Testis (tissue), 2 donors: ENCODE measurements at regions not wholly inside any gene's neighbourhood (a gene's known extent, or its start where the extent isn't known, plus 50 kb on each side); places are given as distances from the start of the nearest gene placed in this dataset.

Experiments
- DNase-seq: peaks from one replicate; pipeline ENCODE4 v3.0.0-alpha.2; 2019
- H3K27ac ChIP-seq, 2 donors: fragments of 200-600 bp; sonication (generic); one replicate each; pipeline ENCODE4 v1.5.1; 2019
- H3K27me3 ChIP-seq: fragments of 200-600 bp; sonication (generic); one replicate; pipeline ENCODE4 v1.5.1; 2019
- H3K36me3 ChIP-seq: fragments of 200-600 bp; sonication (generic); one replicate; pipeline ENCODE4 v1.5.1; 2017; ENCODE audit warnings: low read depth; ENCODE audit errors: missing control alignments
- H3K4me1 ChIP-seq: fragments of 200-600 bp; sonication (generic); one replicate; pipeline ENCODE4 v1.5.1; 2019
- H3K4me3 ChIP-seq, 2 donors: fragments of 200-600 bp; sonication (generic); one replicate each; pipeline ENCODE4 v1.5.1; 2017 to 2019
- H3K9me3 ChIP-seq: fragments of 200-600 bp; sonication (generic); one replicate; pipeline ENCODE4 v1.5.1; 2017
- CTCF ChIP-seq, 3 experiments: fragments of 450-650 bp in 2 of 3; fragments of 200-600 bp in 1 of 3; sonication (generic) in 1 of 3; IDR thresholded peaks; one replicate each; pipeline ENCODE4 v1.5.1; 2016 to 2019; ENCODE audit warnings: antibody characterized with exemption in 3 of 3, mild to moderate bottlenecking in 2 of 3, moderate library complexity in 1 of 3
- POLR2A ChIP-seq: fragments of 450-650 bp; IDR thresholded peaks from one replicate; pipeline ENCODE4 v1.6.1; 2017; ENCODE audit warnings: antibody characterized with exemption, mild to moderate bottlenecking, moderate library complexity
- WGBS, 2 donors: methylation state at CpG; one replicate each; pipeline ENCODE4 v1.1.5; 2018; 5-methylcytosine and 5-hydroxymethylcytosine counted together
- intact Hi-C: fragments of 100-400 bp; cut with DNase I; formaldehyde crosslinking; loops from one replicate; pipeline ENCODE4 v1.15.1; 2023; ENCODE audit warnings: low total_unique reads

- DNase-seq, result peak; percentile 62
- Histone ChIP-seq H3K9me3 (no peaks in the 10 kb centered on the region), H3K4me3 (peak overlapping the region; percentile 57 to 79), H3K4me1 (peaks cover 16% of the 10 kb centered on the region), H3K36me3 (no peaks in the 10 kb centered on the region), H3K27ac (peak overlapping the region; percentile 12 to 43), H3K27me3 (no peaks in the 10 kb centered on the region)
- WGBS, 2 donors, result 0 to 1% methylated on average over 12 to 75 of the region's 78 CpGs
- no peak for TF ChIP-seq POLR2A
- no peak for TF ChIP-seq CTCF (IDR thresholded peaks at IDR 0.05)
- intact Hi-C loops, result no loop called here
These were observed 61.3 kb upstream of the EPB41L1 start for GRCh38 chr20:36093025-36093803.

GRCh38 chr20:36093804-36094145, 60.8 kb upstream of the EPB41L1 start:
- H3K4me1 ChIP-seq, result peaks cover 18% of the 10 kb centered on the region
- TF ChIP-seq POLR2A (no peak), CTCF (IDR thresholded peaks at IDR 0.05) (no peak)
- peak overlapping the region; percentile 57 to 79 for H3K4me3 ChIP-seq
- DNase-seq, result no peak
- 0 to 7% methylated on average over 2 of the region's 2 CpGs for WGBS, 2 donors
- intact Hi-C loops, result no loop called here
- H3K27me3 ChIP-seq, result no peaks in the 10 kb centered on the region
- H3K9me3 ChIP-seq, result no peaks in the 10 kb centered on the region
- H3K27ac ChIP-seq, result peak overlapping the region; percentile 12 to 43
- no peaks in the 10 kb centered on the region for H3K36me3 ChIP-seq

- WGBS, 2 donors, result 35 to 39% methylated on average over 6 of the region's 6 CpGs
- Histone ChIP-seq H3K9me3 (no peaks in the 10 kb centered on the region), H3K27me3 (no peaks in the 10 kb centered on the region), H3K27ac (peak overlapping the region; percentile 27 to 43), H3K4me1 (peaks cover 21% of the 10 kb centered on the region), H3K4me3 (peak overlapping the region in 1 of 2 donors; percentile 79), H3K36me3 (no peaks in the 10 kb centered on the region)
- no peak for TF ChIP-seq CTCF (IDR thresholded peaks at IDR 0.05)
- TF ChIP-seq POLR2A, result no peak
- intact Hi-C loops, result no loop called here
- peak; percentile 42 for DNase-seq
These were observed 60.0 kb upstream of the EPB41L1 start for GRCh38 chr20:36094497-36094896.

GRCh38 chr20:36096435-36096834, 58.1 kb upstream of the EPB41L1 start:
- H3K27ac ChIP-seq, result no peak overlapping the region
- no peak for TF ChIP-seq POLR2A
- no peak for DNase-seq
- no peaks in the 10 kb centered on the region for H3K36me3 ChIP-seq
- intact Hi-C loops, result no loop called here
- H3K4me3 ChIP-seq, result no peak overlapping the region
- H3K4me1 ChIP-seq, result peaks cover 30% of the 10 kb centered on the region
- H3K27me3 ChIP-seq, result no peaks in the 10 kb centered on the region
- no peaks in the 10 kb centered on the region for H3K9me3 ChIP-seq

GRCh38 chr20:36097337-36098151, 57.0 kb upstream of the EPB41L1 start:
- Histone ChIP-seq H3K9me3 (no peaks in the 10 kb centered on the region), H3K4me1 (peaks cover 34% of the 10 kb centered on the region), H3K27me3 (no peaks in the 10 kb centered on the region), H3K27ac (peak overlapping the region in 1 of 2 donors; percentile 9), H3K4me3 (no peak overlapping the region), H3K36me3 (no peaks in the 10 kb centered on the region)
- TF ChIP-seq CTCF (IDR thresholded peaks at IDR 0.05) (no peak), POLR2A (no peak)
- WGBS, 2 donors, result 52 to 60% methylated on average over 4 of the region's 4 CpGs
- intact Hi-C loops, result no loop called here
- DNase-seq, result no peak
